EH (cell line): ENCODE measurements at regions not wholly inside any gene's neighbourhood (a gene's known extent, or its start where the extent isn't known, plus 50 kb on each side); places are given as distances from the start of the nearest gene placed in this dataset.

Source experiments
- DNase-seq: peaks from one replicate; pipeline ENCODE4 v3.0.0-alpha.2; 2015; ENCODE audit warnings: low read depth

- no peak for DNase-seq
Measured at GRCh38 chr14:81669308-81669707, 135.7 kb upstream of the SEL1L start.

- DNase-seq = no peak
Measured at GRCh38 chr14:81673930-81674329, 140.3 kb upstream of the SEL1L start.

DNA sequence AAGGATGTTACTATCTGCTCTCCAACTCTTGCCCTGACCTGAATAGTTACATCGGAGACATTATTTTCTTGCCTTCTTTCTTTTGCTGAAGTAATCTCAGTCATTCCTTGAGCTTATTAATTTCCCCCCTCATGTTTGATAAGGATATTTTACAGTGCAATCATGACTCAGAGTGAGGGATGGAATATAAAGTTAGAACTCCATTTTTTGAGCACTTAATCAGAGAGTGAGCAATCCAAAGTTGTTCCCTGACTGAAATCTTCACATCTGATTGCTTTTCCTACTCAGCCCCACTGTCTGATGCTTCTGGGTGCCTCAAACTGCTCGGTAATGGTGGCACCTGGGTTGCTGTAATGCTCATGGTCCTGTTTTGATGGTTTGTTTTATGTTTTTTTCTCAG lies 142.7 kb upstream of the SEL1L start:
- DNase-seq = no peak

GRCh38 chr14:81676879-81677278 lies 143.2 kb upstream of the SEL1L start:
- no peak for DNase-seq

GRCh38 chr14:81677736-81678135 lies 144.1 kb upstream of the SEL1L start:
- no peak for DNase-seq

- DNase-seq = no peak
Measured at GRCh38 chr14:81679226-81679625, 145.6 kb upstream of the SEL1L start.

DNA sequence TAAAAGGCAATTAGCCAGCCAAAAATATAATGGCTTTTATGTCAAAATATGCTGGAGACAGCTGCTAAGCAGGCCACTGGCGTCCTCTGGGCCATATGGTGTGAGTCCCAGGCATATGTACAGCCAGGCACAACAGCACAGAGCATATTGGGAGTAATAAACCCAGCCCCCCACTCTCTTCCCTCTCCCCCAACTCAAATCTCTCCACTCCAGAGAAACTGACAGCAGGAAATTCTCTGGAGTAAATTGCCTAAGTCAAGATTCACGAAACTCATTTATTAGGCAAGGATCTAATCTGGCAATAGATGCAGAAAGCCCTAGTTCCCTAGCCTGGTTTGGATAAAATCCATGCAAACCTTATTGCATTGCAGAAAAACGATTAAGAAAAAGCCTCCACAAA lies 147.9 kb upstream of the SEL1L start:
- DNase-seq = no peak

DNA sequence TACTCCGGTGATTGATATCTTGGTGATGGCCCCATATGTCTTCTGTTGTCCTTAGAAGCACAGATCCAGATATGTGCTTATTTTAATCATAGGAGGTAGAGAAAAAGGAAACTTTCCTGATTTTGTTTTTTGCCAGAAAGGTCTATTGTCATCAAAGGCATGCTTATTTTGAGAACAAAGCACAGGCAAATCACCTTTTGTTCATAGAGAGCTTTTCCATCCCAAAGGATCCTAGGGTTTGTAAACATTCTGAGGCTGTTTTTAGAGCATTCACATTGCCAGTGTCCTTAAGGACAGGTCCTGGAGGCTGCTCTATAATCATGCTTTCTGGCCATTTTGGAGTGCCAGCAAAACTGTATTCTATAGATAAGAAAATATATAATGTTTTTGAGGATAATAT lies 148.5 kb upstream of the SEL1L start:
- no peak for DNase-seq

GRCh38 chr14:81682701-81683100 lies 149.0 kb upstream of the SEL1L start:
- no peak for DNase-seq

DNA sequence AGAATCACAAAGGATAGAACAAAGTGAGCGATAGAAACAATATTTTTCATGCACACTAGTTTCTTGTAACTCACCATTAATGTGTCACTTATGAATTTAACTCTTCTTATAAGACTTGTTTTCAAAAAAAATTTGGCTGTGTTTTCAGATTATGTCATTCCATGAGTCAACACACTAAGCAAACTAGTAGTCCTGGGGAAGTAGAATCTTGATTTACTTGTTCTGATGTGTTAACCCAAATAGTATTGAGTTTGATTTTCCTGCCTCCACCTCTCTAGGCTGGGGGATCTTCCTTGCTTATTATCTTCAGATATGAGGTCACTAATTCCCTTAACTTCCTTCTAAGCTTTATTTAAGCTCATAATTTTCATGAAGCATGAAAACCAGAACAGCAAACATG lies 151.0 kb upstream of the SEL1L start:
- DNase-seq = no peak

- no peak for DNase-seq
Measured at GRCh38 chr14:81686512-81686911, 152.9 kb upstream of the SEL1L start.

- DNase-seq = no peak
Measured at GRCh38 chr14:81691931-81692330, 158.3 kb upstream of the SEL1L start.

- DNase-seq = no peak
Measured at GRCh38 chr14:81694419-81694818, 160.8 kb upstream of the SEL1L start.

- DNase-seq = no peak
Measured at GRCh38 chr14:81709681-81710080, 176.0 kb upstream of the SEL1L start.

DNA sequence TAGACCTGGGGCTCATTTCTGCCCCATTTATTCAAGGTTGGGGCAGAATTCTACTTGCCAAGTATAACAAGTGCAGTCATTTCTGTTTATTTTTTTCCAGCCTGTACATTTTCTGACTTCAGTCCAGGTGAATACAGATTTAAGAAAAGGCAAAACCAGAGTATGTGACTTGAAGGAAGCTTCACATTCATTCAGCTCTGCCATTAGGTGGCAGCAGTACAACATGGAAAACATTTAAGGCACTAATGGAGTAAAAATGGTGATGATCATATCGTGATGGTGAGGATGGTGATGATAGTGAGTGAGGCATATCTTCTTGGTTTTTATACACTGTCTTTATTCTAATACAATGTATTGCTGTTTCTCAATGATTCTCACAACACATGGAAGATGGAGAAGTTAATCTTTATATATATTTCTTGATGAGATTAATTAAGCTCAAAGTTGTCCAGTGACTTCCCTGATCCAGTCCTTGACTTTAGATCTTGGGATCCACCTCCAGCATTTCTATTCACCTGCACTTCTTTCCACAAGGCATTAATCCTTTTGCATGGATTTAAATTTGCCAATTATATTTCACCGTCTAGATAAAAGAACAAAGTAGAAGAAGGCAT lies 176.7 kb upstream of the SEL1L start:
- peak; percentile 8 for DNase-seq

GRCh38 chr14:81715731-81716130 lies 182.1 kb upstream of the SEL1L start:
- no peak for DNase-seq

- DNase-seq = no peak
Measured at GRCh38 chr14:81716953-81717352, 183.3 kb upstream of the SEL1L start.

- no peak for DNase-seq
Measured at GRCh38 chr14:81723956-81724355, 190.3 kb upstream of the SEL1L start.

- no peak for DNase-seq
Measured at GRCh38 chr14:81727218-81727617, 193.6 kb upstream of the SEL1L start.

DNA sequence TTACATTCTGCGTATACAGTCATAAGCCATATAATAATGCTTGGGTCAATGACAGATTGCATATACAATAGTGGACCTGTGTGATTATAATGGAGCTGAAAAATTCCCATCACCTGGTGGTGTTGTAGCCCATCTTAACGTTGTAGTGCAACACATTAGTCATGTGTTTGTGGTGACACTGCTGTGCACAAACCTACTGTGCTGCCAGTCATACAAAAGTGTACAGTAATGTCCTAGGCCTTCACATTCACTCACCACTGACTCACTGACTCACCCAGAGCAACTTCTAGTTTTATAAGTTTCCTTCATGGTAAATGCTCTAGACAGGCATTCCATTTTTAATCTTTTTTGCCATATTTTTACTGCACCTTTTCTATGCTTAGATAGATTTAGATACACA lies 194.8 kb upstream of the SEL1L start:
- DNase-seq = no peak

DNA sequence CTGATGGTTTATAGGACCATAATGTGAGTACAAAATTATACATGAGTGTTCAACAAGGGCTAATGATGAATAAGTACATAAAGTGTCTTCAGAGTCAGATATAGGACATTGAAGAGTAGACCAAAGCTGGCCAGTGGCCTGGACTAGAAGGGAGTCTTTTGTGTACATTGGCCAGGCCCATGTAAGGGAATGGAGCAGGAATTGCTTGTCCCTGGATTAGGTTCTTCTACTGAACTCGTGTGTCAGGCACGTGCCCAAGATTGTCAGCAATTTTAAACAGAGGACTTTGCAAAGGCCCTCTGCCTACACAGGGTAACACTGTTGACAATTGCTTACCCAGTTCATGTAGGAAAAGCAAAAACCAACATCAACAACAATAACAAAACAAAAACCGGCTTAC lies 196.0 kb upstream of the SEL1L start:
- DNase-seq = no peak

- no peak for DNase-seq
Measured at GRCh38 chr14:81737938-81738337, 204.3 kb upstream of the SEL1L start.

GRCh38 chr14:81738946-81739659 lies 205.4 kb upstream of the SEL1L start:
- no peak for DNase-seq

GRCh38 chr14:81743605-81744004 lies 210.0 kb upstream of the SEL1L start:
- DNase-seq = no peak
